Hematopoietic multipotent progenitor cell (in vitro differentiated cells): ENCODE measurements at regions not wholly inside any gene's neighbourhood (a gene's known extent, or its start where the extent isn't known, plus 50 kb on each side); places are given as distances from the start of the nearest gene placed in this dataset.

Experiments
- DNase-seq, 3 donors: peaks; one replicate each; pipeline ENCODE4 v3.0.0-alpha.2; 2011 to 2015; ENCODE audit warnings: low read depth in 2 of 3, low spot score in 2 of 3

DNA sequence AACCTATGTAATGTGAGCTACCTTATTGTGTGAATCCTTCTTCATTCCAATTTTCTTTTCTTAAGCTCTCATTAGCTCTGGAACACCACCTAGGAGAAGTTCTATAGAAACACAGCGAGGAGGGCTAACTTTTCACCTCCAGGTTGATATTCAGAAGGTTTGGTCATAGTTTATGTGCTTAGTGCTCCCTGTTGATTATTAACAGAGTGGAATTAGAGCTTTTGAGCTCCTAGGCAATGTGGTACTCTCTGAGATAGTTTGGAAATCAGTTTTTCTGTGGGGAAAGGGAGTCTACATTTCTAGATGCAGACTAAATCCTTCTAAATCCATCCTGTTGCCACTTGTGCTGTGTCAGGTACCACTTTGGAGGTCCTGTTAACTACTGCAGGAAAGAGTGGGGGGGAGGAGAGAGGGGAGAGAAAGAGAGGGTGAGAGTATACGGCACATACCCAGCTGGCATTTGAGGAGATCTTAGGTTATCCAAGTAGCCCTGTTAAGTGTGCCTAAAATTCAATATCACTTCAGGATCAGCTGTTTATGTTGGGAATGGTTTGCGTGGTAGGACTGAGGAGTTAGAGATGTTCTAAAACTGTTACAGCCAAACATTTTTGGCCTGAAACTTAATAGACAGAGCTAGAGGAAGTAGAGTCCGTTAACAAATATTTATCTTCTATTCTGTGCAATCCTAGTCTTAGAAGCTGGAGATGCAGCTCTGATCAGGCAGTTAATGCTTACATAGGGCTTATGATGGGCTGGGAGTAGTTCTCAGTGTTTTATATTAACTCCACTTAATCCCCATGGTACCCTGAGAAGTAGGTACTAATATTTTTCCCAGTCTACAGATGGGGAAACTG lies 117.5 kb upstream of the PROK2 start:
- DNase-seq, result no peak

DNA sequence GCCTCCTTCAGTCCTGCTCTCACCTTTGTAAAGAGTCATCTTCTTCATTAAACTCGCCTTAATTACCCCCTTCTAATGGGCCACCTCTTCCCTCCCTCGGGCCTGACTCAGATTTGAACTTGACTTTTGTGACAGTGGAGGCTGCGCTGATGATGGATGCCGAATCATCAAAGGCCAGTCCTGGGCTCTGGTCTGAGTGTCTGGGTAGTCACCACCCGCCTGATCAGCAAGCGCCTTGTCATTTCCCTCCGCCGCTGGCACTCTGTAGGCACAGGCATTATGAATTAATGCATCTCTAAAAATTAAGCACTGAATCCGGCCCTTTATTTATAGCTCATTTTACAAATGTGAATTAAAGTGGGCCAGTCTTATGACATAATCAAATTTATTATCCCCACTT lies 116.7 kb upstream of the PROK2 start:
- DNase-seq, result no peak

- no peak for DNase-seq
These were observed 115.1 kb upstream of the PROK2 start for GRCh38 chr3:71900057-71900456.

GRCh38 chr3:71896751-71897150 lies 111.8 kb upstream of the PROK2 start:
- DNase-seq, result no peak

DNA sequence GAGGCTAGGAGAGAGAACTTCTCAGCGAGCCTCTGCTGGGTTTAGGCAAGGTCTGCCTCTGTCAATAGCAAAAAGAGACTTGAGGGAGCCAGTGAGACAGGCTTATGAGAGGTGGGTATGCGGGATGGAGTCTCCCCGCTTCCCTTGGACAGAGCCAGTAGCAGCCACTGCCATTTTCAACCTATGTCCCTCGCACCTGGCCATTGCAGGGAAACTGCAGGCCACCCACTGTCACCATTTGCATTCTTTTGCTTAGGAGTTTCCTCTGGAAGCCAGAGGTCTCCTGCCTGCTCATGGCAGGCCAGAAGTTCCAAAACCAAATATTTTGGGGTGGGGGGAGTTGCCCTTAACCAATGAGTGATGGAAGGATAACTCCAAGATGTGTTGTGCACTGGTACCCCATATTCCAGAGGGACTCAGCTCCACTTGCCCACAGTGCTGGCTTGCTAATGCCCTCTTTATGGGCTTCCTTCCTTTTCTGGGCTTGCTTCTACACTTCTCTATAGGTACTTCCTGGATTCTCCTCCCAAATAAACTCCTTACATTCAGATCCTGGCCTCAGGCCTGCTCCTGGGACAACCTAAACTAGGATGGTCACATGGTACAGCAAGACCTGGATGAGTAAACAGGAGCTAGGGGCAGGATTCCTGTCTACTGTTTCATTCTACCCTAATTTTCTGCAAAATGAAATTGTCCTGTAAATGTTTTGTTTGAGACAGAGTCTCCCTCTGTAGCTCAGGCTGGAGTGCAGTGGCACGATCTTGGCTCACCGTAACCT lies 108.9 kb upstream of the PROK2 start:
- no peak for DNase-seq

- no peak for DNase-seq
These were observed 108.2 kb upstream of the PROK2 start for GRCh38 chr3:71893122-71893521.

- no peak for DNase-seq
These were observed 106.5 kb upstream of the PROK2 start for GRCh38 chr3:71891483-71891882.

GRCh38 chr3:71890356-71890931 lies 105.5 kb upstream of the PROK2 start:
- DNase-seq, result no peak

DNA sequence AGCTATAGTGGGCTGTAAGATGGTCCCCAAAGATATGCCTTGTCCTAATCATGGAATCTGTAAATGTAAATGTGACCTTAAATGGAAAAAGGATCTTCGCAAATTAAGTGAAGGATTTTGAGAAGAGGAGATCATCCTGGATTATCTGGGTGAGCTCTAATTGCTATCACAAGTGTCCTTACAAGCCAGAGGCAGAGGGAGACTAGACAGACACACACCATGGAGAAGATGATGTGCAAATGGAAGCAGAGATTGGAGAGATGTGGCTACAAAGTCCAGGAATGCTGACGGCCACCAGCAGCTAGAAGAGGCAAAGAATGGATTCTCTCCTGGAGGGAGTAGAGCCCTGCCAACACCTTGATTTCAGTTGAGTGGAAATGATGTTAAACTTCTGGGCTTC lies 102.3 kb upstream of the PROK2 start:
- no peak for DNase-seq

GRCh38 chr3:71885006-71885405 lies 100.1 kb upstream of the PROK2 start:
- no peak for DNase-seq

GRCh38 chr3:71881732-71882131 lies 96.8 kb upstream of the PROK2 start:
- DNase-seq, result no peak

DNA sequence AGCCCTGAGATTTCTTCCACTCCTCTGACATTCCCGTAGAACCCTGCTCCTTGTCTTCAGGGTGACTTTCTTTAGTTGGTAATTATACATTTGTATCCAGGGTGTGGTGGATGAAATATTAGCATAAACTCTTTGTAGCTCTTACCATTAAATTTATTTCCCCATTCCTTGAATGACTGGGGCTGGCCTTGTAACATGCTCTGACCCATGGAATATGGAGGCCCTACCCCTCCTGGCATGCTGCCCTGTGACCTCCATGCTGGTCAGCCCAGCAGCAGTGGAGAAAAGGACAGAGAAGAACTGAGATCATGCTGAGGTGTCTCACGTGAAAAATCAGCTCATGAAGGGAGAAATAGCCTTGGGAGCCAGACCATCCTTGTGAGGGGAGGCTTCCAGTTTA lies 96.1 kb upstream of the PROK2 start:
- DNase-seq, result no peak

GRCh38 chr3:71879089-71879488 lies 94.1 kb upstream of the PROK2 start:
- no peak for DNase-seq

- no peak for DNase-seq
These were observed 91.5 kb upstream of the PROK2 start for GRCh38 chr3:71876135-71877105.

GRCh38 chr3:71875461-71875947 lies 90.6 kb upstream of the PROK2 start:
- DNase-seq, result peak; percentile 48 to 92 (median 85)

- no peak for DNase-seq
These were observed 89.7 kb upstream of the PROK2 start for GRCh38 chr3:71874618-71875017.

GRCh38 chr3:71873093-71873611 lies 88.2 kb upstream of the PROK2 start:
- no peak for DNase-seq

DNA sequence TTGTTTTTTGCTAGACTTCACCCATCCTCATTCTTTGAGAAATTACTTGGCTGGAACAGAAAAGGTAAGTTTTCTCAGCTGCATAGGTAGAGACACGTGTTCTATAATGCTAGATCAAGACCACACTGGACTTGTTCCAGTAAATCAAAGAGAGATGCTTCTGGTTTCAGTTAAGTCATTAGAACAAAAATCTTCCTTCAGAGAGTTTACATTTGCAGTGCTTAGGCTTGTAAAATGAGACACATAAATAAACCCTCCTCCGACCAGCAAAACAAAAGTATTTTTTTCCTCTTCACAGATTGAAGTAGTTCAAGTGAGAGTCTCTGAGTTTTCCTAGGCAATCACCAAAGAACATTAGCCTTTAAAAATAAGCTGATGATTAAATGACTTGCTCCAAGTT lies 87.3 kb upstream of the PROK2 start:
- no peak for DNase-seq

DNA sequence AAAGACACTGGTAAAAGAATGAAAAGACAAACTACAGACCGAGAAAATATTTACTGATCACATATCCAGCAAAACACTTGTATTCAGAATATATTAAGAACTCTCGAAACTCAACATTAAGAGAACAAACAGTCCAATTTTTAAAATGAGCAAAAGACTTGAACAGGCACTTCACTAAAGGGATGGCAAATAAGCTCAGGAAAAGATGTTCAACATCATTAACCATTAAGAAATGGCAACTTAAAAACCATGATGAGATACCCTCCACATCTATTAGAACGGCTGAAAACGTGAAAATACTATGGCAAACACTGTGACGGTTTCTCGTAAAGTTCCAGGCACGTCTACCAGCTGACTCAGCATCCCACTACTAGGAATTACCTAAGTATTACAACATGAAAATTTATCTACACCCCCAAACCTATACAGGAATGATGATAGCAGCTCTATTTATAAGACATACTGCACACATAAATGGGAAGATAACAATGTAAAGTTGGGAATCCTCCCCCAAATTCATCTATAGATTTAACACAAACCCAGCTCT lies 86.1 kb upstream of the PROK2 start:
- no peak for DNase-seq

DNA sequence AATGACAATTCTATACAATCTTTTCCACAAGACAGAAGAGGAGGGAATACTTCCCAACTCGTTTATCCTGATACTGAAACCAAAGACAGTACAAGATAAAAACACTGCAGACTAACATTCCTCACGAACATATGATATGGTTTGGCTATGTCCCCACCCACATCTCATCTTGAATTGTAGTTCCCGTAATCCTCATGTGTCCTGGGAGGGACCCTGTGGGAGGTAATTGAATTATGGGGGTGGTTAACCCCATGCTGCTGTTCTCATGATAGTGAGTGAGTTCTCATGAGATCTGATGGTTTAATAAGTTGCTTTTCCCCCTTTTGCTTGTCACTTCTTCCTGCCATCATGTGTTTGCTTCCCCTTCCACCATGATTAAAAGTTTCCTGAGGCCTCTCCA lies 83.9 kb upstream of the PROK2 start:
- no peak for DNase-seq
